GM23338 (cell line): ENCODE measurements at regions not wholly inside any gene's neighbourhood (a gene's known extent, or its start where the extent isn't known, plus 50 kb on each side); places are given as distances from the start of the nearest gene placed in this dataset.

Source experiments
- ATAC-seq: fragments of 200-7000 bp; cut with Tn5 transposase; 3 replicates; pipeline ENCODE4 v1.9.1; 2020
- DNase-seq: peaks from one replicate; pipeline ENCODE4 v3.0.0-alpha.2; 2015; ENCODE audit warnings: low spot score
- H2AFZ ChIP-seq: fragments of 200-600 bp; sonication (generic); 2 replicates; pipeline ENCODE4 v1.8.0; 2016; ENCODE audit warnings: antibody characterized with exemption, mild to moderate bottlenecking, moderate library complexity
- H3F3A ChIP-seq: fragments of 200-600 bp; sonication (generic); replicated peaks from 2 replicates; pipeline ENCODE4 v1.8.0; 2017; ENCODE audit warnings: antibody characterized with exemption, mixed run types, low read depth
- H3K27ac ChIP-seq: fragments of 200-600 bp; sonication (generic); 2 replicates; pipeline ENCODE4 v1.6.1; 2016; ENCODE audit warnings: low read depth
- H3K27me3 ChIP-seq: fragments of 200-600 bp; sonication (generic); 2 replicates; pipeline ENCODE4 v1.8.0; 2016; ENCODE audit warnings: mild to moderate bottlenecking, mixed run types, moderate library complexity; ENCODE audit not compliant: insufficient read depth
- H3K36me3 ChIP-seq: fragments of 200-600 bp; sonication (generic); 2 replicates; pipeline ENCODE4 v1.8.0; 2016; ENCODE audit warnings: mild to moderate bottlenecking; ENCODE audit not compliant: insufficient read depth
- H3K4me1 ChIP-seq: fragments of 200-600 bp; sonication (generic); 2 replicates; pipeline ENCODE4 v1.8.0; 2016; ENCODE audit warnings: mild to moderate bottlenecking, moderate library complexity; ENCODE audit not compliant: insufficient read depth
- H3K4me2 ChIP-seq: fragments of 200-600 bp; sonication (generic); 2 replicates; pipeline ENCODE4 v1.7.1; 2017; ENCODE audit warnings: mixed run types
- H3K4me3 ChIP-seq: fragments of 200-600 bp; sonication (generic); 2 replicates; pipeline ENCODE4 v1.6.1; 2016; ENCODE audit warnings: mixed run types
- H3K79me2 ChIP-seq: fragments of 200-600 bp; sonication (generic); replicated peaks from 2 replicates; pipeline ENCODE4 v1.8.0; 2017; ENCODE audit warnings: mild to moderate bottlenecking; ENCODE audit not compliant: insufficient read depth
- H3K9me2 ChIP-seq: fragments of 200-600 bp; sonication (generic); 2 replicates; pipeline ENCODE4 v1.8.0; 2017; ENCODE audit not compliant: insufficient read depth
- H4K20me1 ChIP-seq: fragments of 200-600 bp; sonication (generic); replicated peaks from 2 replicates; pipeline ENCODE4 v1.8.0; 2017; ENCODE audit warnings: mild to moderate bottlenecking; ENCODE audit not compliant: insufficient read depth
- H3K27ac Mint-ChIP-seq: 2 replicates; pipeline ENCODE4 v1.8.0; 2020; ENCODE audit warnings: inconsistent platforms, mild to moderate bottlenecking, moderate library complexity, mixed read lengths
- H3K27me3 Mint-ChIP-seq: 3 replicates; pipeline ENCODE4 v1.8.0; 2022; ENCODE audit warnings: low read depth, mild to moderate bottlenecking, moderate library complexity, mixed read lengths, inconsistent platforms; ENCODE audit not compliant: insufficient read depth, poor library complexity
- H3K36me3 Mint-ChIP-seq: 3 replicates; pipeline ENCODE4 v1.8.0; 2021; ENCODE audit warnings: low read depth, mild to moderate bottlenecking, inconsistent platforms, moderate library complexity, mixed read lengths
- H3K4me1 Mint-ChIP-seq: 3 replicates; pipeline ENCODE4 v1.8.0; 2020; ENCODE audit warnings: mild to moderate bottlenecking, inconsistent platforms, mixed read lengths
- H3K4me3 Mint-ChIP-seq: 3 replicates; pipeline ENCODE4 v1.8.0; 2021; ENCODE audit warnings: moderate library complexity, mild to moderate bottlenecking, inconsistent platforms, mixed read lengths
- H3K9me3 Mint-ChIP-seq: 3 replicates; pipeline ENCODE4 v1.8.0; 2020; ENCODE audit warnings: moderate library complexity, mild to moderate bottlenecking, inconsistent platforms, mixed read lengths
- CREB1 ChIP-seq: fragments of 250-450 bp; sonication (Bioruptor Pico); IDR thresholded peaks from 2 replicates; pipeline ENCODE4 v1.5.0; 2020; ENCODE audit warnings: low read depth, mild to moderate bottlenecking, moderate library complexity
- EZH2 ChIP-seq: fragments of 200-600 bp; sonication (generic); IDR thresholded peaks from one replicate; pipeline ENCODE4 v1.8.0; 2017; ENCODE audit warnings: antibody characterized with exemption, mild to moderate bottlenecking, low read depth; ENCODE audit not compliant: unreplicated experiment
- EZH2phosphoT487 ChIP-seq: fragments of 200-600 bp; sonication (generic); IDR thresholded peaks from one replicate; pipeline ENCODE4 v1.8.1; 2018; ENCODE audit warnings: antibody characterized with exemption; ENCODE audit not compliant: unreplicated experiment
- JUNB ChIP-seq: IDR thresholded peaks from one replicate; pipeline ENCODE4 v1.6.1; 2016; ENCODE audit warnings: antibody characterized with exemption; ENCODE audit not compliant: unreplicated experiment
- NANOG ChIP-seq: IDR thresholded peaks from 2 replicates; pipeline ENCODE4 v1.6.1; 2016; ENCODE audit warnings: antibody characterized with exemption, borderline replicate concordance
- POLR2AphosphoS5 ChIP-seq: IDR thresholded peaks from 2 replicates; pipeline ENCODE4 v1.6.1; 2016; ENCODE audit warnings: antibody characterized with exemption, low read depth
- REST ChIP-seq: IDR thresholded peaks from one replicate; pipeline ENCODE4 v1.6.1; 2018; ENCODE audit warnings: antibody characterized with exemption; ENCODE audit not compliant: unreplicated experiment
- STAT1 ChIP-seq: IDR thresholded peaks from one replicate; pipeline ENCODE4 v1.6.1; 2016; ENCODE audit warnings: antibody characterized with exemption; ENCODE audit not compliant: unreplicated experiment
- ZNF114 ChIP-seq: fragments of 250-450 bp; sonication (Bioruptor Pico); IDR thresholded peaks from 2 replicates; pipeline ENCODE4 v1.5.0; 2020; ENCODE audit warnings: mild to moderate bottlenecking, moderate library complexity
- ZNF331 ChIP-seq: fragments of 250-450 bp; sonication (Bioruptor Pico); IDR thresholded peaks from 2 replicates; pipeline ENCODE4 v1.5.0; 2020; ENCODE audit warnings: low read depth, mild to moderate bottlenecking, moderate library complexity
- TF ChIP-seq, protein P1 (sequence below): IDR thresholded peaks from 2 replicates; pipeline ENCODE4 v1.6.1; 2016; ENCODE audit warnings: antibody characterized with exemption
- TF ChIP-seq, protein P2 (sequence below): fragments of 250-450 bp; sonication (Bioruptor Pico); IDR thresholded peaks from 2 replicates; pipeline ENCODE4 v1.5.0; 2020; ENCODE audit warnings: mild to moderate bottlenecking, moderate library complexity
- TF ChIP-seq, protein P3 (sequence below), 2 experiments: fragments of 200-600 bp in 1 of 2; sonication (generic) in 1 of 2; conservative IDR thresholded peaks; 2 replicates each; pipeline versions ENCODE4 v1.5.1 to v1.6.1; 2016 to 2017; ENCODE audit warnings: antibody characterized with exemption in 2 of 2, low read depth in 2 of 2, mild to moderate bottlenecking in 2 of 2, moderate library complexity in 1 of 2

GRCh38 chr4:136748773-136749172 lies 783.5 kb downstream of the PCDH18 start:
- no peaks in the 10 kb centered on the region for H3K79me2 ChIP-seq
- no peaks in the 10 kb centered on the region for H3K36me3 ChIP-seq
- H3K4me3 ChIP-seq = no peak overlapping the region
- no peak overlapping the region for H3K4me3 Mint-ChIP-seq
- H3F3A ChIP-seq = no peaks in the 10 kb centered on the region
- TF ChIP-seq ZNF331 (CRISPR knock-in tag) (no peak), REST (no peak), ZNF114 (CRISPR knock-in tag) (no peak), POLR2AphosphoS5 (no peak), CREB1 (CRISPR knock-in tag) (no peak), STAT1 (no peak), JUNB (no peak), NANOG (no peak), EZH2 (no peak), EZH2phosphoT487 (no peak)
- TF ChIP-seq, protein P1, sequence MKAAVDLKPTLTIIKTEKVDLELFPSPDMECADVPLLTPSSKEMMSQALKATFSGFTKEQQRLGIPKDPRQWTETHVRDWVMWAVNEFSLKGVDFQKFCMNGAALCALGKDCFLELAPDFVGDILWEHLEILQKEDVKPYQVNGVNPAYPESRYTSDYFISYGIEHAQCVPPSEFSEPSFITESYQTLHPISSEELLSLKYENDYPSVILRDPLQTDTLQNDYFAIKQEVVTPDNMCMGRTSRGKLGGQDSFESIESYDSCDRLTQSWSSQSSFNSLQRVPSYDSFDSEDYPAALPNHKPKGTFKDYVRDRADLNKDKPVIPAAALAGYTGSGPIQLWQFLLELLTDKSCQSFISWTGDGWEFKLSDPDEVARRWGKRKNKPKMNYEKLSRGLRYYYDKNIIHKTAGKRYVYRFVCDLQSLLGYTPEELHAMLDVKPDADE = no peak
- TF ChIP-seq, protein P2, sequence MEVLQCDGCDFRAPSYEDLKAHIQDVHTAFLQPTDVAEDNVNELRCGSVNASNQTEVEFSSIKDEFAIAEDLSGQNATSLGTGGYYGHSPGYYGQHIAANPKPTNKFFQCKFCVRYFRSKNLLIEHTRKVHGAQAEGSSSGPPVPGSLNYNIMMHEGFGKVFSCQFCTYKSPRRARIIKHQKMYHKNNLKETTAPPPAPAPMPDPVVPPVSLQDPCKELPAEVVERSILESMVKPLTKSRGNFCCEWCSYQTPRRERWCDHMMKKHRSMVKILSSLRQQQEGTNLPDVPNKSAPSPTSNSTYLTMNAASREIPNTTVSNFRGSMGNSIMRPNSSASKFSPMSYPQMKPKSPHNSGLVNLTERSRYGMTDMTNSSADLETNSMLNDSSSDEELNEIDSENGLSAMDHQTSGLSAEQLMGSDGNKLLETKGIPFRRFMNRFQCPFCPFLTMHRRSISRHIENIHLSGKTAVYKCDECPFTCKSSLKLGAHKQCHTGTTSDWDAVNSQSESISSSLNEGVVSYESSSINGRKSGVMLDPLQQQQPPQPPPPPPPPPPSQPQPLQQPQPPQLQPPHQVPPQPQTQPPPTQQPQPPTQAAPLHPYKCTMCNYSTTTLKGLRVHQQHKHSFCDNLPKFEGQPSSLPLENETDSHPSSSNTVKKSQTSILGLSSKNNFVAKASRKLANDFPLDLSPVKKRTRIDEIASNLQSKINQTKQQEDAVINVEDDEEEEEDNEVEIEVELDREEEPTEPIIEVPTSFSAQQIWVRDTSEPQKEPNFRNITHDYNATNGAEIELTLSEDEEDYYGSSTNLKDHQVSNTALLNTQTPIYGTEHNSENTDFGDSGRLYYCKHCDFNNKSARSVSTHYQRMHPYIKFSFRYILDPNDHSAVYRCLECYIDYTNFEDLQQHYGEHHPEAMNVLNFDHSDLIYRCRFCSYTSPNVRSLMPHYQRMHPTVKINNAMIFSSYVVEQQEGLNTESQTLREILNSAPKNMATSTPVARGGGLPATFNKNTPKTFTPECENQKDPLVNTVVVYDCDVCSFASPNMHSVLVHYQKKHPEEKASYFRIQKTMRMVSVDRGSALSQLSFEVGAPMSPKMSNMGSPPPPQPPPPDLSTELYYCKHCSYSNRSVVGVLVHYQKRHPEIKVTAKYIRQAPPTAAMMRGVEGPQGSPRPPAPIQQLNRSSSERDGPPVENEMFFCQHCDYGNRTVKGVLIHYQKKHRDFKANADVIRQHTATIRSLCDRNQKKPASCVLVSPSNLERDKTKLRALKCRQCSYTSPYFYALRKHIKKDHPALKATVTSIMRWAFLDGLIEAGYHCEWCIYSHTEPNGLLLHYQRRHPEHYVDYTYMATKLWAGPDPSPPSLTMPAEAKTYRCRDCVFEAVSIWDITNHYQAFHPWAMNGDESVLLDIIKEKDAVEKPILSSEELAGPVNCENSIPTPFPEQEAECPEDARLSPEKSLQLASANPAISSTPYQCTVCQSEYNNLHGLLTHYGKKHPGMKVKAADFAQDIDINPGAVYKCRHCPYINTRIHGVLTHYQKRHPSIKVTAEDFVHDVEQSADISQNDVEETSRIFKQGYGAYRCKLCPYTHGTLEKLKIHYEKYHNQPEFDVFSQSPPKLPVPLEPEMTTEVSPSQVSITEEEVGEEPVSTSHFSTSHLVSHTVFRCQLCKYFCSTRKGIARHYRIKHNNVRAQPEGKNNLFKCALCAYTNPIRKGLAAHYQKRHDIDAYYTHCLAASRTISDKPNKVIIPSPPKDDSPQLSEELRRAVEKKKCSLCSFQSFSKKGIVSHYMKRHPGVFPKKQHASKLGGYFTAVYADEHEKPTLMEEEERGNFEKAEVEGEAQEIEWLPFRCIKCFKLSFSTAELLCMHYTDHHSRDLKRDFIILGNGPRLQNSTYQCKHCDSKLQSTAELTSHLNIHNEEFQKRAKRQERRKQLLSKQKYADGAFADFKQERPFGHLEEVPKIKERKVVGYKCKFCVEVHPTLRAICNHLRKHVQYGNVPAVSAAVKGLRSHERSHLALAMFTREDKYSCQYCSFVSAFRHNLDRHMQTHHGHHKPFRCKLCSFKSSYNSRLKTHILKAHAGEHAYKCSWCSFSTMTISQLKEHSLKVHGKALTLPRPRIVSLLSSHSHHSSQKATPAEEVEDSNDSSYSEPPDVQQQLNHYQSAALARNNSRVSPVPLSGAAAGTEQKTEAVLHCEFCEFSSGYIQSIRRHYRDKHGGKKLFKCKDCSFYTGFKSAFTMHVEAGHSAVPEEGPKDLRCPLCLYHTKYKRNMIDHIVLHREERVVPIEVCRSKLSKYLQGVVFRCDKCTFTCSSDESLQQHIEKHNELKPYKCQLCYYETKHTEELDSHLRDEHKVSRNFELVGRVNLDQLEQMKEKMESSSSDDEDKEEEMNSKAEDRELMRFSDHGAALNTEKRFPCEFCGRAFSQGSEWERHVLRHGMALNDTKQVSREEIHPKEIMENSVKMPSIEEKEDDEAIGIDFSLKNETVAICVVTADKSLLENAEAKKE = no peak
- TF ChIP-seq, protein P3, sequence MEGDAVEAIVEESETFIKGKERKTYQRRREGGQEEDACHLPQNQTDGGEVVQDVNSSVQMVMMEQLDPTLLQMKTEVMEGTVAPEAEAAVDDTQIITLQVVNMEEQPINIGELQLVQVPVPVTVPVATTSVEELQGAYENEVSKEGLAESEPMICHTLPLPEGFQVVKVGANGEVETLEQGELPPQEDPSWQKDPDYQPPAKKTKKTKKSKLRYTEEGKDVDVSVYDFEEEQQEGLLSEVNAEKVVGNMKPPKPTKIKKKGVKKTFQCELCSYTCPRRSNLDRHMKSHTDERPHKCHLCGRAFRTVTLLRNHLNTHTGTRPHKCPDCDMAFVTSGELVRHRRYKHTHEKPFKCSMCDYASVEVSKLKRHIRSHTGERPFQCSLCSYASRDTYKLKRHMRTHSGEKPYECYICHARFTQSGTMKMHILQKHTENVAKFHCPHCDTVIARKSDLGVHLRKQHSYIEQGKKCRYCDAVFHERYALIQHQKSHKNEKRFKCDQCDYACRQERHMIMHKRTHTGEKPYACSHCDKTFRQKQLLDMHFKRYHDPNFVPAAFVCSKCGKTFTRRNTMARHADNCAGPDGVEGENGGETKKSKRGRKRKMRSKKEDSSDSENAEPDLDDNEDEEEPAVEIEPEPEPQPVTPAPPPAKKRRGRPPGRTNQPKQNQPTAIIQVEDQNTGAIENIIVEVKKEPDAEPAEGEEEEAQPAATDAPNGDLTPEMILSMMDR (conservative IDR thresholded peaks at IDR 0.05; ENCODE audit: low read depth in 2 of 2) = no peak
- H2AFZ ChIP-seq = no peak overlapping the region
- no peak overlapping the region for H3K27ac ChIP-seq
- no peak overlapping the region for H3K27ac Mint-ChIP-seq
- H3K4me2 ChIP-seq = no peak overlapping the region
- peaks cover 54% of the 10 kb centered on the region for H3K36me3 Mint-ChIP-seq
- peaks cover 55% of the 10 kb centered on the region for H3K9me3 Mint-ChIP-seq
- H3K4me1 ChIP-seq = peaks cover 18% of the 10 kb centered on the region
- no peaks in the 10 kb centered on the region for H3K9me2 ChIP-seq
- no peaks in the 10 kb centered on the region for H4K20me1 ChIP-seq
- ATAC-seq = no peak
- no peaks in the 10 kb centered on the region for H3K27me3 ChIP-seq
- H3K27me3 Mint-ChIP-seq = no peaks in the 10 kb centered on the region
- DNase-seq = no peak
- peaks cover 21% of the 10 kb centered on the region; the same call in 2 of the 3 replicates for H3K4me1 Mint-ChIP-seq
